GM18526 (cell line): ENCODE measurements at regions not wholly inside any gene's neighbourhood (a gene's known extent, or its start where the extent isn't known, plus 50 kb on each side); places are given as distances from the start of the nearest gene placed in this dataset.

Source experiments
- POLR2A ChIP-seq: IDR thresholded peaks from 3 replicates; pipeline ENCODE4 v1.6.1; 2011; ENCODE audit not compliant: insufficient read length; ENCODE audit errors: extremely low read depth

- TF ChIP-seq POLR2A: no peak
Measured at GRCh38 chr15:70390723-70391122, 293.0 kb upstream of the TLE3 start.

DNA sequence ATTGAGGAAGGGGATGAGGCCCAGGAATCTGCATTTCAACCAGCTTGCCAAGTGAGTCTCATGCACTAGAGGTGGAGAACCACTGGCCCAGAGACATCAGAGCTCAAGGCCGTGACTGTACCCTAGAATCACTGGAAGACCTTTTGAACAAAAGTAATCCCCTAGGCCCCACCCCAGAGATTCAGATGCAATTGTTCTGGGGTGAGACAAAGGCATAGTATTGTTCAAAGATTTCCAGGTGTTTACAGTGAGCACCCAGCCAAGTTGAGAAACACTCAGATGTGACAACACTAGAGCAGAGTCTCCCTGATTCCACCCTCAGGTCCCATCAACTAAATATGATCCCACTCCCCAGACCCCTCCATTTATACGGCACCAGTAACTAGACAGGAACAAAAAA, 290.3 kb upstream of the TLE3 start:
- no peak for TF ChIP-seq POLR2A

DNA sequence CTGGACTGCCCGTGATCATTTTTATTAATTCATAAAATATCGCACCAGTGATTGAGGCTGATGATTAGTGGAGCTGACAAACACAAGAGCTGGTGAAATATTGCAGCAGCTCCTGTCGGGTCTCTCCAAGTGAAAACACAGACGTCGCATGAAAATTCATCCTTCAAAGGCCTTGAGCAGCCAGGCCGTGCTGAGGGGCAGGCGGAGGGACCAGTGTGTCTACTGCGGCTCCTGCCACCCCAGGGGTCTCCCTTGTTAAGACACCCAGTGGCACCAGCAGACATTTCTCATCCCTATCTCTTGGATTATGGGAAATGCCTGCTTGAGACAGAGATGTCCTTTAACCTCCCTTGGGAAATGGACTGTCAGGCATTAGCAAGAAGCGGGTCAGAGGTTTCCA, 289.4 kb upstream of the TLE3 start:
- no peak for TF ChIP-seq POLR2A

DNA sequence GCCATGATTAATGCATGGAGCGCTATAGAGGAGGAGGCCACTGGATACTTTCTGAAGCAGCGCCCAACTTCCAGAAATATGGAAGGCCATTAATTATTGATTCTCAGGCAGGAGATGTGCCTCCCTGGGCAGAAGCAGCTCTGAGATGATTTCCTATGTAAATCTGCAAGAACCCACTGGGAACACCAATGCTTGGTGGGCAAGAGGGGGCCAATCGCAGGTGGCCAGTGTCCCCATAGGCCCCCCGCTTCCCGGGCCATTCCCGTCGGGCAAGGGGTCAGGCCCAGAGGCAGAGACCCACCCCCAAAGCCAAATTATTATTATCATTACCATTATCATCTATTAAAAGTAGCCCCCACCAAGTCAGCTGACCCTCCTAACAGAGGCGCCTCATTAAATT, 288.0 kb upstream of the TLE3 start:
- no peak for TF ChIP-seq POLR2A

DNA sequence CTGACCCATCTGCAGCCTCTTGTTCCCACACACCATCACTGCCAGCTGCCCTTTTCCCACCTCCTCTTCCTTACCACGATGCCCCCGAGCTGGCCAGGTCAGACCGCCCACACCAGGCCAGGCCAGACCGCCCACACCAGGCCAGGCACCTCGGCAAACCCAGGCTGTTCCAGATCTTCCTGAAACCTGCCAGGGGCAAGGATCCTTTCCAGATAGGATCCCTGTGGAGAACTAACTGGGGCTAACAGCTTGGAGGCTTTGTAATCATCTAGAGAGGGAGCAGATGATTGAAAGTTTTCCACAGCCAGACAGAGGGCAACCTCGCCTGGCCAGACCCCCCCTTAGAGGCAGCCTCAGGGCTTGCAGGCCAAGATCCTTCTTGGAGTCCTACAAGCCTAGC, 287.3 kb upstream of the TLE3 start:
- no peak for TF ChIP-seq POLR2A

DNA sequence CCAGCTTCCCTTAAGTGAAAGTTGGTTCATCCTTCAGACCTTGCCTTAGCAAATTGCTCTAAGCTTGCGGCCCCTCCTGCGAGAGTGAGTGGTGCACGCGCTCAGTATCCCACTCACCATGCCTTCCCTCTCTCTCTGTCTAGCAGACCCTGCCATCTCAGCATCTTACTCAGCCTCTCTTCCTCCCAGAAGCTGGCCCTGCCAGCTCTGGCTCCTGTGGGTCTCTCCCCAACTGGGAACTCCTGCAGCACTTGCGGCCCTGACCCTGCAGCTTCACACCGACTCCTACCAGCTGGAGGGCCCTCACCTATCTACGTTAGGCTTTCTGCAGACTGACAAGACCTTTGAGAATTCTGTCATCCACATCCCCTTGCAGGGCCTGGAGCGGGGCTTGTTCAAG, 286.1 kb upstream of the TLE3 start:
- TF ChIP-seq POLR2A: no peak

DNA sequence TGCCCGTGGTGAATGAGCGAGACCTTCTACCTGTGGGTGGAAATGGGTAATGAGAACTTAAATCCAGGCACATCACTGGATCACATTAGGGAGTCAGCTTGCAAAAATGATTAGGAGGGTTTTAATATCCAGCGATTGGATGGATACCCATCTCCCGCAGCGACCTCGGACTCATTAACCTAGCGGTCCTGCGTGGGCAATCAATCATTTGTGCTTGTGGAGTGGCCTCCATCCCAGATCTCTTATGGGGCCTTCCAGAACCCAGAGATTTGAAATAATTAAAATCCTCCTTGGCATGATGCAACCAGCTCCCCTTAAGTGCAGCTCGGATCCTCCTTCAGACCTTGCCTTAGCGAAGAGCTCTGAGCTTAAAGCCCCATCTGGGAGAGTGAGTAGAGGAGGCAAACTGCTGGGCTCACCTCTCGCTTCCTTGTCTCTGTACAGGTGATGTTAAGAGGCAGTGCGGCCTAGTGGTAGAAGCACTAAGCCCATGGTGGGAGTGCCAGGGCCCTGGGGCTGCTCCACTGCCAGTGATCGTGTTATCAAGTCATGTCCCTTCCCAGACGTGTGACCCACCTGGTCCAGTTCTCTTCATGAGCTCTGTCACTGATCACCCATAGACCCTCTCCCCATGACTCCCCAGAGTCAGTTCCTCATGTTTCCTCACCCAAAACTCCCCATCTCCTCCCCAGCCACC, 285.2 kb upstream of the TLE3 start:
- TF ChIP-seq POLR2A: no peak

DNA sequence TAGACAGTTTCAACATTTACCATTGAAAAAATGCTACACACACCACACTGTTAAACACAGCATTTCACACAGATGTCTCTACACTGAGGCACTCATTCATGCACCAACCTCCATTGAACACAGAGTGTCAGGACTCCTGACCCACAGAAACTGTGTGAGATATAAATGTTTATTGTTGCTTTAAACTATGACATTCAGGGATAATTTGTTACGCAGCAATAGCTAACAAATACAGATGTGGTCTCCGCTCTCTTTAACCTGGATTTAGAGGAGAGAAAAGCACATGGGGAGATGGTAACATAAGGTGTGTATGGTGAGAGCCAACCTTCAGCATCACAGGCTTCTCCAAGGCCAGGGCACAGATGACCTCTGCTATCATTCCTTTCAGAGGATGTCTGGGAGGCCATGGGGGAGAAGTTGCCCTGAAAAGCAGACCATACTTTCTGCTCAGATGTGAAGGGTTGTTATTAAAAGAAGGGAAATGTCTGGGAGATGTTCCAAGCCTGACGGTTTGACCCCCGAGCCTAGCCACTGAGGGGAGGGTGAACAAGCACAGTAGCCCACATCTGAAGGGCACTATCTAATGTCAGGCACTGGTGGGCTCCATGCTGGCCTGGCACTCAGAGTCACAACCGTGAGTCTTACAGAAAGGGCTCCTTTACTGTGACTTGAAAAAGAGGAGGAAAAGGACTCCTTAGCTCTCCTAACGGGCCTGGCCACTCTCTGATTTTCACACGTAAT, 284.5 kb upstream of the TLE3 start:
- no peak for TF ChIP-seq POLR2A

DNA sequence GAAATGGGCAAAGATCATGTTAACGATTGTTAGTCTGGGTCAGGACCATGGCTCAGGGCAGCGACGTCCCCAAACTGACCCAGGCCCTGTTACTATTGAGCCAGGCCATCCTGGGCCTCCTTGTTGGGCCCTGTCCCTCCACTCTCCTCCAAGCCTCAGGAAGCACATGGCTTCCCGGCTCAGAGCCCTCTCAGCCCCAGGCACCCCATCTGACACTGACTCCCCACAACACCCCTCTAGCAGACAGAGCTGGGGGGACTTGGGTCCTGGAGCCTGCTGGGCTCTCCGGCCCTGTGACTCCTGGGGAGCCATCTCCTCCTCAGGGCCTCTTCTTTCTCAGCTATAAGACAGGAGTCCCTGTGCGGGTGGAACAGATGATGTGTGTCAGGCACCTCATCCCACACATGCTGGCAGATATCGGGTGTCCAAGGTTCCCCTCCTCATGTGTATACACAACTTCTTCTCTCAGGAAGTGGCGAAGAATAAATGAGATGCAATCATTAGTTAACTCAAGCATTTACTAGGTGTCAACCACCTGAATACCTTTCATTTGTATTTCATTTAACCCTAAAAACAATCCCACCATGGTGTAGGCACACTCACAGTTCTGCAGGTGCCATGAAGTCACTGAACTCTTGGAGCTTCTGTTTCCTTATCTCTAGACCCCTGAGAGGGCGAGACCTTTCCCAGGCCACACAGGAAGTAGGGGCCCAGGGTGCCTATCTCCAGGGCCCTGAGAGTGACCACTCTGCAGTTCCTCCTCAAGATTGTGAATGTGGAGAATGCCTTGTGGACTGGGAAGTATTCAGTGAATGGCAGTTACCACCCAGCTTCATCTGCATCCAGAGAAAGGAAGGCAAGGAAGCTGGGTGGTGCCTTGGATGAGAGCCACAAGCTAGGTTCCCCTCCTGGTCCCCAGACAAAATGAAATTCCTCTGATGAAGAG, 282.5 kb upstream of the TLE3 start:
- no peak for TF ChIP-seq POLR2A

- TF ChIP-seq POLR2A: no peak
Measured at GRCh38 chr15:70379134-70379533, 281.4 kb upstream of the TLE3 start.

DNA sequence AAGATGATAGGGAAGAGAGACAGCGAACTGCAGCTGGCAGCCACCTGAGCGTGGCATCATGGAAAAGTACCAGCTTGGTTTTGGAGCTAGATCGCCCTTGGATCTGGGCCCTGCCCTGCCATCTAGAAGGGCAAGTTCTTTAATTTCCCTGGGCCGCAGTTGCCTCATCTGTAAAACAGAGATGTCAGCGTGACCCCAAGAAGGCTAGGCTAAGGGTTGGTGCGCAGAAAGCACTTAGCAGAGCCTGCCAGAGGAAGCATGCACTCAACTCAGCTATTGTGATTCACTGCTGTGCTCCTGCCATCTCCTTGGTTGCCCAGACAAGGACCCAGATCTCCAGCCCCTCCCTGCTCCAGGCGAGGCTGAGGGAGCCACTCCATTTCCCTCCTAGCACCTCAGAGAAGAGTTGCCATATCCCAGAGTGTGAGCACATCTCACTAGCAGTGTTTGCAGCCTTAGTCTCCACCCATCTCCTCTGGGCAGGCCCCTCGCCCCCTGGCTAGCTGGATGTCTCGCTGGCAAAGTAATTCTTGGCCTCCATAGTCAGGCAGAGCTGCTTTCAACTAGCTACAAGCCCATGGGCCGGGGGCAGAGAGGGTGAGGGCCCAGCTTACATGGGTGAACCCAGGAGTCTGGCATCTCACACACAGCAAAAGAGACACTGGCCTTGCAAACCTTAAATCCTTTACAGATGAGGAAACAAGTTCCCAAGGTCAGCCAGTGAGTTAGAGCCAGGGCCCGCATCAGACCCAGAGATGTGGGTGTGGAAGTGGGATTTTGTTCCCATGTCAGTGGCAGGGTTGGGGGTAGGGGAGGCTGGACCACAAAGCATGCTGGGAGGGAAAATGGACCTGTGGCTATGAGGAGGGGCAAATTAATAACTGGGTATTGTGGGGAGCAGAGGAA, 280.7 kb upstream of the TLE3 start:
- no peak for TF ChIP-seq POLR2A

- TF ChIP-seq POLR2A: no peak
Measured at GRCh38 chr15:70376929-70377691, 279.4 kb upstream of the TLE3 start.

- TF ChIP-seq POLR2A: no peak
Measured at GRCh38 chr15:70376031-70376928, 278.6 kb upstream of the TLE3 start.
